A549 (cell line): ENCODE measurements at regions not wholly inside any gene's neighbourhood (a gene's known extent, or its start where the extent isn't known, plus 50 kb on each side); places are given as distances from the start of the nearest gene placed in this dataset.

ENCODE experiments used
- CEBPB ChIP-seq, 2 experiments: fragments of >200 bp in 1 of 2; sonication (Bioruptor Twin) in 1 of 2; formaldehyde crosslinking in 1 of 2; IDR thresholded peaks; 2 replicates each; pipeline ENCODE4 v1.6.1; 2012 to 2016
- JUNB ChIP-seq: fragments of >200 bp; sonication (Bioruptor Twin); formaldehyde crosslinking; IDR thresholded peaks from 2 replicates; pipeline ENCODE4 v1.6.1; 2016
- POLR2A ChIP-seq: IDR thresholded peaks from 2 replicates; pipeline ENCODE4 v1.6.1; 2012; ENCODE audit warnings: mild to moderate bottlenecking, low read length
- RFX5 ChIP-seq: fragments of 450-650 bp; IDR thresholded peaks from 2 replicates; pipeline ENCODE4 v1.7.1; 2014; ENCODE audit warnings: antibody characterized with exemption, mild to moderate bottlenecking, moderate library complexity
- TF ChIP-seq, protein P1 (sequence below): fragments of >200 bp; sonication (Bioruptor Twin); formaldehyde crosslinking; IDR thresholded peaks from 3 replicates; pipeline ENCODE4 v1.5.1; 2016
- TF ChIP-seq, protein P2 (sequence below): IDR thresholded peaks from 2 replicates; pipeline ENCODE4 v1.6.1; 2012
- TF ChIP-seq, protein P3 (sequence below): IDR thresholded peaks from 2 replicates; pipeline ENCODE4 v1.6.1; 2012

DNA sequence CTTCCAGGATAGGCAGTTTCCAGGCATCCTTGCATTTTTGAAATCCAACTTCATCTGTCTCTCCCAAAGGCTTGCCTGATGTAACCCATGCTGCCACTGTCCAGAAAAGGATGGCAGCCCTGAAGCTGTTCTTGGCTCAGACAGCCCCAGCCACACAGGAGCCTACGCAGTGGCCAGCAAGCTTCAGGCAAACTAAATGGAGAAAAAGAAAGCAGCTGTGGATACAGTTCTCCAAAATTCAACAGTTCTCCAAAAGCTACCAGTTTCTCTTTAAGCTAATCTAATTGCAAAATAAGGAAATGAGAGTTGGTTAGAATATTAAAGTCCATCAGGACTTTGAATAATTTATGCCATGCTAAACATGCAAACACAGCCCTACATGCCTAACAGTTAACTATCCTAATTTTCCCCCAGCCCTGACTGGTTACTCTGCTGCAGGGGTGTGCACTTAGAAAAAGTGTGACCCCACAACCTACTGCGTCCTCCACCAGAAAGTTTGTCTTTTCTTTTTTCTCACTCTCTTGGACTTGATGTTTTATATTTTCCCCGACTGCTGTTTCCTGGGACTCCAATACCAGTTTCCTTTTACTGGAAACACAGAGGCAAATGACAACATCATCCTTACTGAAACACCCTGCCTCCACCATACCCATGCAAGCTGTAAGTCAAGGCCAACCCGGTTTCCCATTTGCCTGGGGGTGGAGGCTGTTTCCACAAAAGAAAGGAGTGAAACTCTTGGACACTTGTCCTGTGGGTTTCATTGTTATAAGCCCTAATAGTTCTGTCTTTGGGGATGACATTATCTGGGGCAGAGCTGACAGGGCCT, 69.1 kb upstream of the OR5AN1 start:
- TF ChIP-seq POLR2A = no peak
- TF ChIP-seq, protein P1, sequence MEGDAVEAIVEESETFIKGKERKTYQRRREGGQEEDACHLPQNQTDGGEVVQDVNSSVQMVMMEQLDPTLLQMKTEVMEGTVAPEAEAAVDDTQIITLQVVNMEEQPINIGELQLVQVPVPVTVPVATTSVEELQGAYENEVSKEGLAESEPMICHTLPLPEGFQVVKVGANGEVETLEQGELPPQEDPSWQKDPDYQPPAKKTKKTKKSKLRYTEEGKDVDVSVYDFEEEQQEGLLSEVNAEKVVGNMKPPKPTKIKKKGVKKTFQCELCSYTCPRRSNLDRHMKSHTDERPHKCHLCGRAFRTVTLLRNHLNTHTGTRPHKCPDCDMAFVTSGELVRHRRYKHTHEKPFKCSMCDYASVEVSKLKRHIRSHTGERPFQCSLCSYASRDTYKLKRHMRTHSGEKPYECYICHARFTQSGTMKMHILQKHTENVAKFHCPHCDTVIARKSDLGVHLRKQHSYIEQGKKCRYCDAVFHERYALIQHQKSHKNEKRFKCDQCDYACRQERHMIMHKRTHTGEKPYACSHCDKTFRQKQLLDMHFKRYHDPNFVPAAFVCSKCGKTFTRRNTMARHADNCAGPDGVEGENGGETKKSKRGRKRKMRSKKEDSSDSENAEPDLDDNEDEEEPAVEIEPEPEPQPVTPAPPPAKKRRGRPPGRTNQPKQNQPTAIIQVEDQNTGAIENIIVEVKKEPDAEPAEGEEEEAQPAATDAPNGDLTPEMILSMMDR = no peak
- TF ChIP-seq, protein P2, sequence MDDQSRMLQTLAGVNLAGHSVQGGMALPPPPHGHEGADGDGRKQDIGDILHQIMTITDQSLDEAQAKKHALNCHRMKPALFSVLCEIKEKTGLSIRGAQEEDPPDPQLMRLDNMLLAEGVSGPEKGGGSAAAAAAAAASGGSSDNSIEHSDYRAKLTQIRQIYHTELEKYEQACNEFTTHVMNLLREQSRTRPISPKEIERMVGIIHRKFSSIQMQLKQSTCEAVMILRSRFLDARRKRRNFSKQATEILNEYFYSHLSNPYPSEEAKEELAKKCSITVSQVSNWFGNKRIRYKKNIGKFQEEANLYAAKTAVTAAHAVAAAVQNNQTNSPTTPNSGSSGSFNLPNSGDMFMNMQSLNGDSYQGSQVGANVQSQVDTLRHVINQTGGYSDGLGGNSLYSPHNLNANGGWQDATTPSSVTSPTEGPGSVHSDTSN = no peak
- TF ChIP-seq RFX5 = no peak
- no peak for TF ChIP-seq CEBPB (IDR thresholded peaks at IDR 0.05)
- TF ChIP-seq JUNB = no peak
- TF ChIP-seq, protein P3, sequence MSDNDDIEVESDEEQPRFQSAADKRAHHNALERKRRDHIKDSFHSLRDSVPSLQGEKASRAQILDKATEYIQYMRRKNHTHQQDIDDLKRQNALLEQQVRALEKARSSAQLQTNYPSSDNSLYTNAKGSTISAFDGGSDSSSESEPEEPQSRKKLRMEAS = no peak
